GM19372 (cell line): ENCODE measurements at regions not wholly inside any gene's neighbourhood (a gene's known extent, or its start where the extent isn't known, plus 50 kb on each side); places are given as distances from the start of the nearest gene placed in this dataset.

Experiments used
- ATAC-seq: cut with Tn5 transposase; IDR thresholded peaks from one replicate; pipeline ENCODE4 v1.9.1; 2021; ENCODE audit warnings: mild to moderate bottlenecking, low read depth, moderate library complexity; ENCODE audit not compliant: unreplicated experiment

GRCh38 chr2:129113776-129114175 is 795.1 kb upstream of the HS6ST1 start:
- no peak for ATAC-seq

GRCh38 chr2:129117434-129117833 is 798.8 kb upstream of the HS6ST1 start:
- ATAC-seq: no peak

GRCh38 chr2:129118296-129118695 is 799.6 kb upstream of the HS6ST1 start:
- peak; percentile 97 for ATAC-seq

- no peak for ATAC-seq
Observed at GRCh38 chr2:129129087-129129486, 810.4 kb upstream of the HS6ST1 start.

GRCh38 chr2:129133692-129134641 is 815.3 kb upstream of the HS6ST1 start:
- no peak for ATAC-seq

- ATAC-seq: no peak
Observed at GRCh38 chr2:129135017-129135416, 816.3 kb upstream of the HS6ST1 start.

- ATAC-seq: no peak
Observed at GRCh38 chr2:129139380-129139779, 820.7 kb upstream of the HS6ST1 start.

GRCh38 chr2:129142465-129142864 is 823.8 kb upstream of the HS6ST1 start:
- ATAC-seq: no peak

GRCh38 chr2:129144082-129144791 is 825.6 kb upstream of the HS6ST1 start:
- ATAC-seq: no peak

- ATAC-seq: no peak
Observed at GRCh38 chr2:129152514-129152913, 827.0 kb upstream of the RAB6C start.

- ATAC-seq: no peak
Observed at GRCh38 chr2:129160879-129161278, 818.6 kb upstream of the RAB6C start.

GRCh38 chr2:129164220-129164949 is 815.1 kb upstream of the RAB6C start:
- ATAC-seq: no peak

- ATAC-seq: no peak
Observed at GRCh38 chr2:129165006-129165405, 814.5 kb upstream of the RAB6C start.

GRCh38 chr2:129167456-129167855 is 812.0 kb upstream of the RAB6C start:
- no peak for ATAC-seq

GRCh38 chr2:129170570-129170969 is 808.9 kb upstream of the RAB6C start:
- ATAC-seq: no peak

- no peak for ATAC-seq
Observed at GRCh38 chr2:129174143-129174542, 805.3 kb upstream of the RAB6C start.

GRCh38 chr2:129175051-129175450 is 804.4 kb upstream of the RAB6C start:
- no peak for ATAC-seq

- no peak for ATAC-seq
Observed at GRCh38 chr2:129176375-129176774, 803.1 kb upstream of the RAB6C start.

- ATAC-seq: no peak
Observed at GRCh38 chr2:129178356-129178755, 801.1 kb upstream of the RAB6C start.

GRCh38 chr2:129179199-129179598 is 800.3 kb upstream of the RAB6C start:
- no peak for ATAC-seq

- ATAC-seq: no peak
Observed at GRCh38 chr2:129180124-129180716, 799.2 kb upstream of the RAB6C start.
